SK-N-SH (cell line): ENCODE measurements at regions not wholly inside any gene's neighbourhood (a gene's known extent, or its start where the extent isn't known, plus 50 kb on each side); places are given as distances from the start of the nearest gene placed in this dataset.

ENCODE experiments used
- CTCF ChIA-PET: fragments of 300-600, 350-600 bp; formaldehyde crosslinking; extraction: SDS; loops from one replicate; lab custom pipeline; 2021; lab: Yijun Ruan, JAX
- POLR2A ChIA-PET: fragments of 350-600 bp; sonication (Branson Sonifier 250); formaldehyde crosslinking; extraction: SDS; loops from one replicate; lab custom pipeline; 2020; ENCODE audit warnings: antibody characterized with exemption, inconsistent platforms; lab: Yijun Ruan, JAX
- DNase-seq: peaks from one replicate; pipeline ENCODE4 v3.0.0; 2012
- H2AFZ ChIP-seq: fragments of 200-600 bp; sonication (generic); 2 replicates; pipeline ENCODE4 v1.8.1; 2016; ENCODE audit warnings: antibody characterized with exemption, mild to moderate bottlenecking, low read depth
- H3F3A ChIP-seq: fragments of 200-600 bp; sonication (generic); replicated peaks from 2 replicates; pipeline ENCODE3; 2016; ENCODE audit warnings: antibody characterized with exemption, mild to moderate bottlenecking; ENCODE audit not compliant: insufficient read depth
- H3K27ac ChIP-seq, 2 experiments: fragments of 200-500 bp in 1 of 2; fragments of 200-600 bp in 1 of 2; sonication (Bioruptor generic) in 1 of 2; sonication (generic), shearing (Covaris generic) in 1 of 2; 2 replicates each; pipeline versions ENCODE4 v1.5.1 to v1.6.1; 2014 to 2016; ENCODE audit warnings: low read depth in 2 of 2, inconsistent platforms in 1 of 2, low read length in 1 of 2, mild to moderate bottlenecking in 1 of 2, mixed read lengths in 1 of 2
- H3K27me3 ChIP-seq: fragments of 200-600 bp; sonication (generic), shearing (Covaris generic); 2 replicates; pipeline ENCODE4 v1.6.1; 2016; ENCODE audit warnings: mixed run types; ENCODE audit not compliant: insufficient read depth
- H3K36me3 ChIP-seq, 2 experiments: fragments of 200-500 bp in 1 of 2; fragments of 200-600 bp in 1 of 2; sonication (Bioruptor generic) in 1 of 2; sonication (generic) in 1 of 2; replicated peaks in 1 of 2; 2 replicates each; pipeline versions ENCODE3 to v1.5.1; 2014 to 2016; ENCODE audit warnings: low read length in 1 of 2, mild to moderate bottlenecking in 1 of 2; ENCODE audit not compliant: insufficient read depth in 2 of 2, control insufficient read depth in 1 of 2
- H3K4me1 ChIP-seq, 2 experiments: fragments of 200-500 bp in 1 of 2; fragments of 200-600 bp in 1 of 2; sonication (Bioruptor generic) in 1 of 2; sonication (generic), shearing (Covaris generic) in 1 of 2; 2 replicates each; pipeline versions ENCODE4 v1.5.1 to v1.6.1; 2014 to 2016; ENCODE audit warnings: low read depth in 1 of 2, low read length in 1 of 2, mixed run types in 1 of 2; ENCODE audit not compliant: insufficient read depth in 2 of 2, control insufficient read depth in 1 of 2
- H3K4me2 ChIP-seq: fragments of 200-600 bp; sonication (generic), shearing (Covaris generic); 2 replicates; pipeline ENCODE4 v1.6.1; 2017; ENCODE audit warnings: mixed run types
- H3K4me3 ChIP-seq, 2 experiments: fragments of 200-500 bp in 1 of 2; fragments of 200-600 bp in 1 of 2; sonication (Bioruptor generic) in 1 of 2; sonication (generic), shearing (Covaris generic) in 1 of 2; 2 replicates each; pipeline versions ENCODE4 v1.5.1 to v1.8.1; 2014 to 2016; ENCODE audit warnings: low read depth in 2 of 2, inconsistent platforms in 1 of 2, low read length in 1 of 2, mild to moderate bottlenecking in 1 of 2, mixed read lengths in 1 of 2, moderate library complexity in 1 of 2
- H3K79me2 ChIP-seq: fragments of 200-600 bp; sonication (generic); 2 replicates; pipeline ENCODE4 v1.8.1; 2017; ENCODE audit warnings: mild to moderate bottlenecking; ENCODE audit not compliant: insufficient read depth
- H3K9ac ChIP-seq: fragments of 200-600 bp; sonication (generic); 2 replicates; pipeline ENCODE4 v1.6.1; 2017; ENCODE audit warnings: mixed run types
- H3K9me2 ChIP-seq: fragments of 200-600 bp; sonication (generic); 2 replicates; pipeline ENCODE4 v1.6.1; 2017; ENCODE audit warnings: mixed run types
- H3K9me3 ChIP-seq: fragments of 200-600 bp; sonication (generic); 2 replicates; pipeline ENCODE4 v1.6.1; 2017; ENCODE audit warnings: mixed run types, mild to moderate bottlenecking, moderate library complexity
- H4K20me1 ChIP-seq: fragments of 200-600 bp; sonication (generic); 2 replicates; pipeline ENCODE4 v1.6.1; 2017; ENCODE audit warnings: mild to moderate bottlenecking, mixed run types; ENCODE audit not compliant: insufficient read depth
- ELF1 ChIP-seq: IDR thresholded peaks from 2 replicates; pipeline ENCODE4 v1.4.0; 2012
- EZH2phosphoT487 ChIP-seq: fragments of 200-600 bp; sonication (generic); IDR thresholded peaks from 2 replicates; pipeline ENCODE4 v1.6.1; 2017; ENCODE audit warnings: low read depth, mixed run types, mild to moderate bottlenecking, antibody characterized with exemption, moderate library complexity, borderline replicate concordance
- FOSL2 ChIP-seq: IDR thresholded peaks from 2 replicates; pipeline ENCODE4 v1.4.0; 2012; ENCODE audit warnings: low read depth, mild to moderate bottlenecking, moderate library complexity, borderline replicate concordance
- FOXJ3 ChIP-seq: sonication (generic); formaldehyde crosslinking; IDR thresholded peaks from 2 replicates; pipeline ENCODE4 v1.5.1; 2020; ENCODE audit warnings: mild to moderate bottlenecking, missing genetic modification reagents
- MEF2A ChIP-seq: IDR thresholded peaks from 2 replicates; pipeline ENCODE4 v1.4.0; 2012; ENCODE audit warnings: low read depth, borderline replicate concordance
- NFIC ChIP-seq: IDR thresholded peaks from 2 replicates; pipeline ENCODE4 v1.4.0; 2012; ENCODE audit warnings: borderline replicate concordance
- RAD21 ChIP-seq: IDR thresholded peaks from 2 replicates; pipeline ENCODE4 v1.6.1; 2012; ENCODE audit warnings: mild to moderate bottlenecking, low read length
- SMC3 ChIP-seq: IDR thresholded peaks from 2 replicates; pipeline ENCODE4 v1.6.1; 2012; ENCODE audit warnings: low read depth, low read length, improper control_type of control experiment
- TAF1 ChIP-seq: IDR thresholded peaks from 2 replicates; pipeline ENCODE4 v1.6.1; 2012; ENCODE audit warnings: low read depth, mild to moderate bottlenecking, low read length, moderate library complexity, borderline replicate concordance
- ZBTB33 ChIP-seq: IDR thresholded peaks from 2 replicates; pipeline ENCODE4 v1.4.0; 2012; ENCODE audit warnings: low read depth, borderline replicate concordance
- whole genome bisulfite sequencing: methylation state at CpG from one replicate; pipeline ENCODE4 v1.1.6; 2017; ENCODE audit warnings: low lambda C conversion rate; 5-methylcytosine and 5-hydroxymethylcytosine counted together

- H2AFZ ChIP-seq, result no peak overlapping the region
- WGBS, result 56% methylated on average over 7 of the region's 7 CpGs
- no peaks in the 10 kb centered on the region for H4K20me1 ChIP-seq
- DNase-seq, result no peak
- no peak overlapping the region; a peak in 1 of 4 replicates for H3K27ac ChIP-seq
- H3K36me3 ChIP-seq, result no peaks in the 10 kb centered on the region
- peaks cover 5% of the 10 kb centered on the region for H3F3A ChIP-seq
- CTCF ChIA-PET, result interaction anchor here (1.1 to 1.3 kb wide), 2 partner anchors 28 to 46 kb away, joined by 3 to 4 read pairs; no protein-coding TSS in a partner anchor
- POLR2A ChIA-PET, result no interaction called here
- no peak overlapping the region for H3K4me3 ChIP-seq
- H3K79me2 ChIP-seq, result no peaks in the 10 kb centered on the region
- peaks cover 13 to 30% of the 10 kb centered on the region in 2 experiments for H3K4me1 ChIP-seq
- no peak overlapping the region for H3K4me2 ChIP-seq
- TF ChIP-seq TAF1, result no peak
- TF ChIP-seq RAD21, result no peak
- TF ChIP-seq ELF1, result no peak
- no peak overlapping the region for H3K9ac ChIP-seq
- H3K9me3 ChIP-seq, result no peaks in the 10 kb centered on the region
- no peaks in the 10 kb centered on the region for H3K27me3 ChIP-seq
- H3K9me2 ChIP-seq, result no peaks in the 10 kb centered on the region
Observed at GRCh38 chr15:63439536-63440264, 58.1 kb upstream of the CA12 start.

- POLR2A ChIA-PET, result no interaction called here
Observed at GRCh38 chr15:63440265-63440648, 58.6 kb upstream of the CA12 start.

More at GRCh38 chr15:63440265-63440648, 58.6 kb upstream of the CA12 start:
- H3K9me3 ChIP-seq, result no peaks in the 10 kb centered on the region
- CTCF ChIA-PET, result interaction anchor here (1.3 kb wide), 1 partner anchor 27 kb away, joined by 4 read pairs; no protein-coding TSS in a partner anchor
- no peak for DNase-seq
- H3K4me3 ChIP-seq, result no peak overlapping the region
- H3K9me2 ChIP-seq, result no peaks in the 10 kb centered on the region
- H3K27me3 ChIP-seq, result no peaks in the 10 kb centered on the region
- no peak overlapping the region for H2AFZ ChIP-seq
- peaks cover 5% of the 10 kb centered on the region for H3F3A ChIP-seq
- 73% methylated on average over 3 of the region's 3 CpGs for WGBS
- peaks cover 13 to 30% of the 10 kb centered on the region in 2 experiments for H3K4me1 ChIP-seq
- no peaks in the 10 kb centered on the region for H4K20me1 ChIP-seq
- no peak overlapping the region for H3K4me2 ChIP-seq
- no peak overlapping the region for H3K27ac ChIP-seq
- TF ChIP-seq MEF2A (no peak), ZBTB33 (no peak), NFIC (no peak), EZH2phosphoT487 (no peak), SMC3 (no peak), FOSL2 (no peak), TAF1 (no peak), FOXJ3 (CRISPR knock-in tag) (no peak), RAD21 (no peak)
- H3K79me2 ChIP-seq, result no peaks in the 10 kb centered on the region
- no peaks in the 10 kb centered on the region for H3K36me3 ChIP-seq
- no peak overlapping the region for H3K9ac ChIP-seq
